ENCODE measurements at regions not wholly inside any gene's neighbourhood (a gene's known extent, or its start where the extent isn't known, plus 50 kb on each side); places are given as distances from the start of the nearest gene placed in this dataset.
A peak's percentile ranks its signal among the peaks of the same experiment; 100 is the strongest.
"Not testable (repeated sequence)": the region's sequence is repeated elsewhere in the genome, so short reads cannot be mapped to it uniquely, and the experiment has no call there.

GRCh38 chr18:42328931-42329330 is 373.9 kb downstream of the PIK3C3 start:
- DNase-seq (ENCODE audit: low read depth), result no peak

DNA sequence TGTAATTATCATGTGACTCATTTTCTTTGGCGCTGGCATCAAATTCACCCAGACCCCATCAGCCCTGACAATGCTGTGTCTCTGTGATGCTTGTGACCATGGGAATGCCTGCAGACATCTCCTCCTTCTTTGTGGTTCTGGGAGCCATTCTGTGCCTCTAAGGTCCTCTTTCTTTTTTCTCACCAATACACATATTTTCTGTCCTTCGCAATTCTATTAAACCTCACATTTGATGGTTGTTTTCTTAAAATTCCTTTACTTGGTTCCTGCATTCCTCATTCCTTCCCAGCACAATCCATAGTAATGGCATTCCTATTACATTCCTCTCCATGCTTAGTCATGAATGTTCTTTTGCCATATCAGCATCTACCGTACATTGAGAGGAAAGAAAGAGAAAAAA is 375.3 kb downstream of the PIK3C3 start:
- no peak for DNase-seq (ENCODE audit: low read depth)

- DNase-seq (ENCODE audit: low read depth), result no peak
These were observed 378.5 kb downstream of the PIK3C3 start for GRCh38 chr18:42333558-42333957.

DNA sequence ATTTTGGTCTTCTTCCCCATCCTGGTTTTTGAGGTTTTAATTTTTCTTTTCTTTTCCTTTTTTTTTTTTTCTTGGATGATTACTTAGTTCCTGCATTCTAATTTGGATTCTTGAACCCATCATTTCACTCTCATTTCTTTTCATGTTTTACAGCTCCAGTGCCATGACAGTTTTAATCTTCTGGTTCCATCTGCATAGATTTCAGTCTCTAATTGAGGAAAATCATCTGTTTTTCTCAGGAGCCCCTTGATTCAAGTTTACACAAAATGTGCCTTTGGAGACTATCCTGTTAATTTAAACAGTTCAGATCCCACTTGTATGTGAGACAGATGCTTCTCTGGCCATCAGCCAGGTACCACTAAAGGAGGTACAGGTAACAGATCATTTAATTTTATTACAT is 379.9 kb downstream of the PIK3C3 start:
- DNase-seq (ENCODE audit: low read depth), result no peak

DNA sequence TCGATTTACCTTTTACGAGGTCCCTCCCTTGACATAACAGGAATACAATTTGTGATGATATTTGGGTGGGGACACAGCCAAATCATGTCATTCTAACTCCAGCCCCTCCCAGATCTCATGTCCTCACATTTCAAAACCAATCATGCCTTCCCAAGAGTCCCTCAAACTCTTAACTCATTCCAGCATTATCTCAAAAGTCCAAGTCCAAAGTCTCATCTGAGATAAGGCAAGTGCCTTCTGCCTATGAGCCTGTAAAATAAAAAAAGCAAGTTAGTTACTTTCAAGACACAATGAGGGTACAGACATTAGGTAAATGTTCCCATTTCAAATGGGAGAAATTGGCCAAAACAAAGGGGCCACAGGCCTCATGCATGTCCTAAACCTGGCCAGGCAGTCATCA is 381.1 kb downstream of the PIK3C3 start:
- no peak for DNase-seq (ENCODE audit: low read depth)

DNA sequence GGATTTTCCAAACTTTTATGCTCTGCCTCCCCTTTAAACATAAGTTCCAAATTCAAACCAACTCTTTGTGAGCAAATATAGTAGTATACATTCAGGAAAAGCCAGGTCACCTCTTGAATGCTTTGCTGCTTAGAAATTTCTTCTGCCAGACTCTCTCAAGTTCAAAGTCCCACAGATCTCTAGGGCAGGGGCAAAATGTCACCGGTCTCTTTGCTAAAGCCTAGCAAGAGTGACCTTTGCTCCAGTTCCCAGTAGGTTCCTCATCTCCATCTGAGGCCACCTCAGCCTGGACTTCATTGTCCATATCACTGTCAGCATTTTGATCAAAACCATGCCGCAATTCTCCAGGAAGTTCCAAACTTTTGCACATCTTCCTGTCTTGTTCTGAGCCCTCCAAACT is 382.3 kb downstream of the PIK3C3 start:
- not testable (repeated sequence) for DNase-seq (ENCODE audit: low read depth)

GRCh38 chr18:42338683-42339082 is 383.6 kb downstream of the PIK3C3 start:
- no peak for DNase-seq (ENCODE audit: low read depth)

- no peak for DNase-seq (ENCODE audit: low read depth)
These were observed 384.3 kb downstream of the PIK3C3 start for GRCh38 chr18:42339372-42339771.

DNA sequence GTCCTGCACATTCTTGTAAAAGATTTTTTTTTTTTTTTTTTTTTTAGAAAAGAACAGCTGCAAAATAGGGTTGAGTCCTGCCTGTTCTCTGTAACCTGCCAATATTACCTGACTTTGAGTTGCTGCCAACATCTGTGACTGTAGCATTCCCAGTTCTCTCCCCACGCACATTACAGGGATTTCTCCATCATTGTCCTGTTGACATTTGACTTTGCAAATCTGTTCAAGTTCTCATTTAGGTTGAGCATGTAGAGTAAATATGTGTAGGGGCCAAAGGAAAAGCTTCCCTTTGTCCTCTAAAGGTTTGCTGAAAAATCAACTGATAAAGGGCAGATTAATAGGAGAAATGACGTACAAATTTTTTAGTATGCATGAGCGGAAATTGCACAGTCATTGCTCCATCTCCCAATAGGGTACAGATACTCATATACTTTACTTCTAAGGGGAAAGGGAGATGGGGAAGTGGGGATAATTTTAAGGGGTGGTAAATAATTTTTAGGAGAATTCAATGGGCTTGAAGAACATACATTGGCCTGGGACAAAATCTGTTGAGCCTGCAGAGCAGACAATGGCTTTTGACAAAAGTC is 385.5 kb downstream of the PIK3C3 start:
- DNase-seq (ENCODE audit: low read depth), result no peak

DNA sequence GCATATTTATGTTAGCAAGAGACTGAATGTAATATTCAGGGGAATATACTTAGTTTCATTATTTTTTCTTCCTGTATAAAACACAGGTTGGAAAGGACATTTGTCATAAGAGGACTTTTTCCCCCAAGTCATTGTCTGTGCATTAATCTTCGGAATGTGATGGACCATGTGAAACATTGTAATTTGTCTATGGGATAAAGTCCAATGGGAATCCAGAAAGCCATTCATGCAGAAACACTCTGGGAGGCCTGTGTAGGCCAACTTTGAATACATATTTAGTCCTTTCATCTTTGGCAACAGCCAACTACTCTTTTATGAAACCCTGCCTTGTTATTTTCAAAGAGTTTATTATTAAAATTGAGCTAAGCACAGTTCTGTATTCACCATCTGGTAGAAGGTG is 386.4 kb downstream of the PIK3C3 start:
- no peak for DNase-seq (ENCODE audit: low read depth)

DNA sequence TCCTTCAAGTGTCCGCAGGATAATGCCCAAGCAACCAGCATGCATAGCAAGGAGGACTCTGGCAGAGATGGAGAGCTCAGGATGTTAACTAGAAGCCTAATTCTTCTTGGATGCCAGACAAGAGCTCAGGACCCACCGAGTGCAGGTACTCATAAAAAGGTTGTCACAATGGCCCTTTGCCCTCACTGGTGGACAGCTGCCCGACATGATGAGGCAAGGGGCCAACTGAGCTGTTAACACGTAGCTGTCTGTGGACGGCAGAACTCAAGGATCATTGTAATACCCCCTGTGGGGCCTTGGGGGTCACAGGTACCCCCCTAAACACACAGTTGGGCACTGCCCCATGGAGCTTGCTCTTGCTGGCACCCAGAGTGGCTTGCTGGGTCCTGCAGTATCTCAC is 393.7 kb downstream of the PIK3C3 start:
- no peak for DNase-seq (ENCODE audit: low read depth)

DNA sequence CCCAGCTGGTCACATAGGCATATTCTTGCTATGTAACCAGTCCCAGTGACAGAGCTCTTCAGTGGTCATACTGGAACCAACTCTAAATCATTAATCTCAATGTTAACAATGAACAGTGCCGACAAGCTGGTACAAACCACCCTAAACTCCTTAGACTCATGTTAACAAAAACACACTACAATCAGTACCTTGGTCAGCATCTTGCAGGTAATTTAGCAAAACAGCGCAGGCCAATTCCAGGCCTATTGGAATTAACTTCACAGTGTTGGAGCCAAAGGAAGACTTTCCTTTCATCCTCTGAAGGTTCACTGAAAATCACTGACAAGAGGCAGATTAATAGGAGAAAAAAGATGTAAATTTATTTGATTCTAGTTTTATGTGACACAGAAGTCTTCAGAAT is 396.4 kb downstream of the PIK3C3 start:
- DNase-seq (ENCODE audit: low read depth), result no peak

DNA sequence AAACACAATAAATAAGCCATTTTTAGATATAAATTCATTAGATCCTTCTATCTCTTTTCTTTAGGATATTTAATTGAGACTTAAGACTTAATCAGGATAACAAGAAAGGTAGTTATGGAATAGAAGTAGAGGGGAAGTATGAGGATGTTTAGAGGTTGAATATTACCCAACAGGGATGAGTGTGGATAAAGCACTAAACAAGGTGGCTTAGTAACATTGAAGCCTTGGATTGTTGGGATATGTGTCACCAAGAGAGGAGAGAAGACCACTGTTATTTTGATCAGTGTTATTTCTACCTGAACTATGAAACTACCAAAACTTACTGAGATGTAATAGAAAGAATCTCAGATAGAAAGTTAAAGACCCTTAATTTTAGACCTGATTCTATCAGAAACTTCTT is 405.7 kb downstream of the PIK3C3 start:
- DNase-seq (ENCODE audit: low read depth), result no peak

DNA sequence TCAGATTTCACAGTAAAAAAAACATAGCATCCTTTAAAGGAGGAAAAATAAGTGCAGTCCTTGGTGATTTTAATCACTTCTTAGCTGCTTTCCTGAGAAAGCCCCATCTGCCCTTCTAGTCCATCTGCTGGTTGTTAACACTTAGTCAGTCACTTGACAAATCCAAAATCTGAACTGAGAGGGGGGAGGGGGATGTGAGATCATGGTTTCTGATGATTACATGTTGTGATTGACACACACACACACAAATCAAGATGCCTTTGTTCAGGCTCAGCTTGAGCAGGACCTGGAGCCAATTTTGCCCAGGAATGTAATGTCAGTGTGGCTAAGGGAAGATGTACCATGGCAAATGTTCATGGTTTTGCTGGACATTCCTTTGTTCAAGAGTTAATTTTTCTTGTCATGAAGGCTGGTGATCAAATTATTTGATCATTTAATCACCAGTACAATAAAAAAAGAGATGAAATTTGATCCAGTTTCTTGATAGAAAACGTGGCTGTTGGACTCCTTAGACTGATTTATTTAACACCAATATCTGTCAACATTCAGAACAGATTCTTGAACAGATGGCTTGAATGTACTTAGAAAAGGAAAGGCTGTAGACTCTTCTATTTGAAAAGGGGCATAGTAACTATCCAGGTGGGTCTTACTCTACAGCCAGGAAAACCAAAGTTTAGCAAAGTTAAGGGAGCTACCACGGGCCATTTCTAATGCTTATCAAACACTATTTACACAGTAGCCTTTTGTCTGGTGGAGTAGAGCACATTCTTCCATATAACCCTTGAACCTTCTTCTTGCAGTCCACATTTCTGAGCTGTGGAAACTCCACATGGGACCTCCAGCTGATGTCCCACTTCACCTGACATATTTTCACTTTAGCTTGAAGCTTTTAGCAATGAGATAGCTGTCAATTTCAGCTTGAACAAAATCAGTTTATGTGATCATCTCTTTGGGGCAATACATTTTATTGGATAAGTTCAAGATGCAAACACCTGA is 408.7 kb downstream of the PIK3C3 start:
- no peak for DNase-seq (ENCODE audit: low read depth)

DNA sequence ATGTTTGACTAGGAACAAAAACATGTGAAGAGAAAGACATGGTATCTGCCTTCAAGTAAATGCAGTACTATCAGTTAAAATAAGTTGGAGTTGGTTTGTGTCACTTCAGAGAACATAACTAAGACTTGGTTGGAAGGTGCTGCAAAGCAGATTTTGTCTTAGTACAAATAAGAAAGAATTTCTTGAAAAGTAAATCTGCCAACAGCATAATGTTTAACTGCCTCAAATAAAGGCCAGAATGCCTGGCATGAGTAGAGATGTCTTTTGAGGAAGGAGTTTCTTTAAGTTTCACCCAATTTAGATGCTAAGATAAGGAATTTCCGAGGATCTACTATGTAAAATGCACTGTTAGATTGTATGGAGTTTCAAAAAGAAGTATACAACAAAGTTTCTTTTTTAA is 409.7 kb downstream of the PIK3C3 start:
- DNase-seq (ENCODE audit: low read depth), result no peak

DNA sequence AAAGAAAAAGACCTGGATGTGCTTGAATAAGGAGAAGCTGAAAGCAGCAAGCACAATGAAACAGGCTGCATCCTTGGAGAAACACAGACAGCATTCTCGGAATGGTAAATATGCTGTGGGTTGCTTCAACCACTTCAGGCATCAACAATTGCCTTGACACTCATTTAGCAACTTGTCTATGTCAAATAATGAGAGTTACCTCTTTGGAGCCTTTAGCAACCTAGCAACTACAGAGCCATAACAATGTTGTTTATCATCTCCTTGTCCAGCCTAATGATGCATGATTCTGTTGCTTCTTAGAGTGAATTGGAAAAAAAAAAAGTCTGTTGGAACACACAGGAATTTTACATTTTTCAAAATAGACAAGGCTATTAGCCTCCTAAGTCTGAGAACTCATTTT is 410.6 kb downstream of the PIK3C3 start:
- no peak for DNase-seq (ENCODE audit: low read depth)

DNA sequence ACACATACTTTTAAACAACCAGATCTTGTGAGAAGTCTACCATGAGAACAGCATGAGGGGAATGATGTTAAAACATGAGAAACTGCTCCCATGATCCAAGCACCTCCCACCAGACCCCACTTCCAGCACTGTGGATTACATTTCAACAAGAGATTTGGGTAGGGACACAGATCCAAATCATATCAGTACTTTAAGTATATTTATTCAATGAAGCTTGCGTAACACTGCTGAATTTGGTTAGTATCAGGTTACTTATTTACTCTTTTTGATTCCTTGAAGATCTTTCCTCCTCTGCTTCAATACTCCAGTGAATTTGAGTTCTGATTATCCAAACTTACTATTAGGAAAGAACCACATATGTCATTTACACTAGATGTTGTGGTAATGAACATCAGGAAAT is 418.6 kb downstream of the PIK3C3 start:
- DNase-seq (ENCODE audit: low read depth), result peak; percentile 1

- DNase-seq (ENCODE audit: low read depth), result no peak
These were observed 419.9 kb downstream of the PIK3C3 start for GRCh38 chr18:42374961-42375360.

GRCh38 chr18:42378854-42379253 is 423.8 kb downstream of the PIK3C3 start:
- not testable (repeated sequence) for DNase-seq (ENCODE audit: low read depth)

DNA sequence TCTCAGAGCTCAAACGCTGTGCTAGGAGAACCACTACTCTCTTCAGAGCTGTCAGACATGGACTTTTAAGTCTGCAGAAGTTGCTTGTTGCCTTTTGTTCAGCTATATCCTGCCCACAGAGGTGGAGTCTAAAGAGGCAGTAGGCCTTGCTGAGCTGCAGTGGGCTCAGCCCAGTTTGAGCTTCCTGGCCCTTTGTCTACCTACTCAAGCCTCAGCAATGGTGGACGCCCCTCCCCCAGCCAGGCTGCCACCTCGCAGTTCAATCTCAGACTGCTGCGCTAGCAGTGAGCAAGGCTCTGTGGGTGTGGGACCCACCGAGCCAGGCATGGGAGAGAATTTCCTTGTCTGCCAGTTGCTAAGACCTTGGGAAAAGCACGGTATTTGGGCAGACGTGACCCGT is 426.2 kb downstream of the PIK3C3 start:
- not testable (repeated sequence) for DNase-seq (ENCODE audit: low read depth)

GRCh38 chr18:42392416-42392815 is 437.4 kb downstream of the PIK3C3 start:
- no peak for DNase-seq (ENCODE audit: low read depth)

DNA sequence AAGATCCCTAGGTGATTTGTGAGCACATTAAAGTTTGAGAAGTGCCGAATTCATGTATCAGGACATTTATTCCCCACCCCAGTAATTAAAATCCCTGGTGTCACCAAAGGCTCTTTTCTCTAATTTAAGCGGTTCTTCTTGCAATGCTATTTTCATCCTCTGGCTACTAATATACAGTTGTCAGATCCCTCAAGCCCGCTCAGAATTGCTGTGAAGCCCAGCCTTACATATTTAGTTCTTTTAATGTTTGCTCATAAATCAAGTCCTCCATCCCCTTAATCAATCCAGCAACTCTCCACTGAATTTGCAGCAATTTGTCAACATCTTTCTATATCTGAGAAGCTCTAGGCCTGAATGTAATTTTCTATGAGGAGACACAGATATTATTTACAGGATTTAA is 437.9 kb downstream of the PIK3C3 start:
- DNase-seq (ENCODE audit: low read depth), result no peak

- DNase-seq (ENCODE audit: low read depth), result no peak
These were observed 439.2 kb downstream of the PIK3C3 start for GRCh38 chr18:42394238-42394637.
